ENCODE measurements at regions not wholly inside any gene's neighbourhood (a gene's known extent, or its start where the extent isn't known, plus 50 kb on each side); places are given as distances from the start of the nearest gene placed in this dataset.

DNA sequence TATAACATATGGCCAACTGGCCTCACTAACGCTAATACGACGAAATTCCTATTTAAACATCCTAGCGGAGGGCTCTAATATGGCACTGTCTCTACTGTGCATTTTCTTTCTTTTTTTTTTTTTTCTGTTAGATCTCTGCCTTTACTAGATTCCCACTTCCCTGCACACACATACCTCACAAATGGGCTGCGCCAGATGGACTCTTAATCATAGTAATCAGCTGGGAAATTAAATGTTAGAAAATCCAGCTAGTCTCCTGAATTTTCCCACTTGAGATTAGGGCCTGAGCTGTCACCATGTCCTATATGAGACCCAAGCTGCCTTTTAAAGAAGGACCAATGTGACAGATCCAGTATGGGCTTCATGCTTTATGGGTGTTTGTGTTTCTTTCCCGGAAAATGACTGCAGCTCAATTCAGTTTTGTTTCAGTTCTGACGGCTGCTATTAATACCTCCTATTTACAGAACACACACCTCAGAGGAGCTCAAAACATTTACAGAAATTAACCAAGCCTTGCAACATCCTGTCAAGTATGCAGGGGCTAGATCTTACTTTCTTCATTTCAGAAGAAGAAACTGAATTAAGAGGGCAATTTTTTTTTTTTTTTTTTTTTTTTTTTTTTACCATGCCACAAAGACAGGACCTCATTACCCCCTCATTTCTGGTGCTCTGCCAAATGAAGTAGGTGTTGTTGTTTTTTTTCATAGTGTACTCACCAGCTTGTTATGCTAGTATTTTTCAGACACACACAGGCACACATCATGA is 49.8 kb upstream of the BLID start:
- DNase-seq: no peak

Data from stimulated activated CD4-positive, alpha-beta T cell treated with anti-CD3 and anti-CD28 coated beads, Interleukin-2, amount 100 ng/mL, for 48 hours (primary cell).